Hematopoietic multipotent progenitor cell treated with erythropoietin and hydrocortisone succinate and interleukin-3 and kit ligand, for 15 days (in vitro differentiated cells): ENCODE measurements at regions not wholly inside any gene's neighbourhood (a gene's known extent, or its start where the extent isn't known, plus 50 kb on each side); places are given as distances from the start of the nearest gene placed in this dataset.

Experiments
- DNase-seq: peaks from one replicate; pipeline ENCODE4 v3.0.0-alpha.2; 2015; ENCODE audit warnings: low spot score

- DNase-seq = no peak
Observed at GRCh38 chr2:118698564-118698963, 148.9 kb downstream of the EN1 start.

- no peak for DNase-seq
Observed at GRCh38 chr2:118697781-118698180, 149.7 kb downstream of the EN1 start.

DNA sequence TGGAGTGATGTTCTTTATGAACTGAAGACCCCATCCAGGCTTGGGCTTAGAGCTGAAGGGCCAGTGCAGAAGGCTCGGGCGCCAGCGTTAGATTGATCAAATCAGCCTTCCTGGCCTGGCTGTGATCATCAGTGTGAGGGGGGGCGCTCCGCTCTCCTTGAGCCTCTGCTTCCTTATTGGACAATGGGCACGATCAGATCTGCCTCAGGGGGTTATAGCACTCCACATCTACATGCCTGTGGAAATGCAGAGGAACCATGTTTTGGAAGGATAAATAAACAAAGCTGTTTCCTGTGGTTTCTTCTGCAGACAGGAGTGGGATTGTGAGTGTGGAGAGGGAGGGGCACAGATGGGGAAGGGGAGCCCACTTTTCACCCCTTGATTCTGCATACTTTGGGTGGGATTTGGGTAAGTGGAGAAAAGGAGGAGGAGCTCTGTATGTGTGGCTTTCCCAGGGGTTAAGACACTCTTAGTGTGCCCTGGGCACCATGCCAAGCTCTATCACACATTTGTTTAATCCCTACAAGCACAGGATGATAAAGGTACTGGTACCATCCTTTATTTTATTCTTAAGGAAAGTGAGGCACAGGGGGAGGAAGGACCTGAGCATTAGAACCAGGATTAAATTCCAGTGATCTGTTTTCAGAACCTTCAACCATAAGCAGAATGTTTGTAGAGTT is 150.5 kb downstream of the EN1 start:
- no peak for DNase-seq

GRCh38 chr2:118693287-118693822 is 154.1 kb downstream of the EN1 start:
- no peak for DNase-seq

GRCh38 chr2:118689874-118690273 is 157.6 kb downstream of the EN1 start:
- DNase-seq = no peak

DNA sequence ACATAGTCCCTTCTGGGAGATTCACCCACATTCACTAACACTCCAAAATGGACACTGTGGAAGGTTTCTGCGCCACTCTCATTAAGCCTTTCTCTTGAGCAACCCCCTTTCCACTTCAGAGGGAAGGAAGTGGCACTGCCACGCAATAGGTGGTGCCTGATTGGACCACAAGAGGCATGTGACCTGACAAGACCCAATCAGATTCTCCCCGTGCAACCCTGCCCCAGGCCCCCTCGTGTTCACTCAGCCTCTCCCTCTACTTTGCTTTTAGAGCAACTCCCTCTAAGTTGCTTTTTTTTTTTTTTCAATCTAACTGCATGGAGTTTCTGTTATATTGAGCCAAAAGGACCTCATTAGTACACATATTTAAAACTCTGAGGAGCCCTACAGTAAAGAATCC is 158.0 kb downstream of the EN1 start:
- no peak for DNase-seq

- DNase-seq = no peak
Observed at GRCh38 chr2:118689033-118689432, 158.4 kb downstream of the EN1 start.

DNA sequence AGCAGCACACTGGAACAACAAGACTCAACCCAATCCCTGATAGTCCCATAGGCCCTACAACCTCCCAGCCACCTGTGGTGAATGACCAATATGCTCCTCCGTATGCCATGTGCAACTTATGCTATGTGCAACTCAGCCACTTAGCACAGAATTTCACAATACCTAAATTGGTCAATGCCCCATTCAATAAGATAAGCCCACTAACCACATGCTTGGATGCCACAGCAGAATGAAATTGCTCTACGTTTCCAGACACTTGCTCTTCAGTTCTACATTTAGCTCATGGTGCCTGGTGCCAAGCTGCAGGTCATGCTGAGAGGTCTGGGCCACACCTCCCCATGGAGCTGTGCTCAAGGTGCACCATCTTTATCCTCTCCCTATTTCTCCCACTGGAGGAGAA is 159.8 kb downstream of the EN1 start:
- DNase-seq = no peak

DNA sequence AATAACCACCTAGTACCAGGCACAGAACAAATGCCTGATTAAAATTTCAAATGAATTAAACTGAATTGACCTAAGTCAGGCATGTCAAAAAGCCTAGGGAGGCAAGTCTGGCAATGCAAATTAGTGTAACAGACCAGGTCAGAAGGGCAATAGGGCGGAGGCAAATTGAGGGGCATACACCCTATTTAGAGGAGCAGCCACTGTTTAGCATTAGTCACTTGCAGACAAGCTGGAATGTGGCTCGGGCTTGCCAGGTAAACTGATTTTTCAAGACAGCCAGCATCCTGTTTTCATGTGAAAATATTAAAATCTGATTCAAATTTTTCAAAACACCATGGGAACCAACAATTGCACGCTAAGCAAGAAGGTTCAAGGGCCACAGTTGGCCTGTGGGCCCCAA is 160.3 kb downstream of the EN1 start:
- DNase-seq = no peak

DNA sequence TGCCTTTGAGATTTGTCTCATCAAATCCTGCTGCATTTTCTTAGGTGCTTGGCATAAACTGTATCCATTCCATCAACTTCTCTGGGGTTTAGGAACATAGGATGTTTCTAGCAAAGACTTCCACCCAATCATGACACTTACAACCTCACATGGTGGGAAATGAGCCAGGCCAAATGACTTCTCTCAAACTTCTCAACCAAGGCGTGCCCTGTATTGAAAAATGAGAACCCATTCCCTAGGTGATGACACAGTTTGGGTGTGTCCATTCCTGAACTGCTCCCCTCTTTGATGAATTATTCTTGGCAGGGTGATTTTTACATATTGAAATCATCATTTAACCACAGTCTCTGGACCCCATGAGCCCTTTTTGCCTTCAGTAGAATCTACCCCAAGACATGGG is 161.1 kb downstream of the EN1 start:
- DNase-seq = no peak

DNA sequence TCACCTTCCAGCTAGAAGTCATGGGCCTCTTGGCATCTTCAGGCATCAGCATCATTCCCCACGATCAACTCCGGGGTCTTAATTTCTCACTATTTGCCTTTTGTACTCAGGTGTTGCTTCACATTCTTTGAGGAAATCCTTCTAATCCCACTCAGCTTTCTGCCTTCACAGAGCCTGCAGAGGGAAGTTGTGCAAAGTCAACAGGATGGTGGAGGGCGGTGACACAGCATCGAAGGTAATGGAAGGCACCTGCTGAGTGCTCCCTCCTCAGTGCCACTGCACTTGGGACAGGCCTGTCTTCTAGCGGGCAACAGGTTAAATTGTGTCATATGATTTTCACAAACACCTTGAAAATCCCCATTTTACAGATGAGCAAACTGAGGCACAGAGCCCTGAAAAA is 164.0 kb downstream of the EN1 start:
- no peak for DNase-seq

DNA sequence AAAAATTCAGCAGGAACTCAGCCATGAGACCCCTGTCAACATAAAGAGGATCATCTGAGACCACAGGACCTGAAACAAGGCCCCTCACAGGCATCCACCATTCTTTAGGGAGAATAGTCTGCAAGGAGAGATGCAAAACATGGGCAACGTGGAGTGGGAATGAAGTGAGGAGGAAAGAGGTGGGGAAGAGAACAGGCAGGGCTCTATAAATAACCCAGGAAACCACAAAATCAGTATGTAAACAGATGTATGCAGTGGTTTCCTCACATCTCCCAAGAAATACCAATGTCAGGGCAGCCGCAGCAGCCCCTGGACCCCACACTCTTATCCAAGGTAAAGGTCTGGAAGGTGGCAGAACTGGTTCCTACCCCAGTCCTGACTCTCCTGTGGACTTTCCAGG is 168.5 kb downstream of the EN1 start:
- DNase-seq = no peak

DNA sequence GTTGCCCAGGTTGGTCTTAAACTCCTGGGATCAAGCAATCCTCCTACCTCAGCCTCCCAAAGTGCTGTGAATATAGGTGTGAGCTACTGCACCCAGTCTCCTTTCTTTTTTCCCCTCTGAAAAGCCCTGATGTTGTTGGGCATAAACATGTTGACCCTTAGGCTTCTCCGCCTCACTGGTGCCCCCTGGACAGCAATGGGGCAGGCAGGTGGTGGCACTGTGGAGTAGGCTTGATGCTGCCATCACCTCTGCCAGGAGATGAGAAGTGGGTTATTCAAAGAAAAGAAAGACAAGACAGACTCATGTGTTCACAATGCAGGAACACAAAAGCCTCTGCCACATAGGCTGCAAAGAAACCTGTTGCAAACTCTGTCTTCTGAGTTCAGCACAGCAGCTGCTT is 169.9 kb downstream of the EN1 start:
- no peak for DNase-seq

GRCh38 chr2:118675531-118675930 is 171.9 kb downstream of the EN1 start:
- no peak for DNase-seq

GRCh38 chr2:118672571-118673158 is 174.8 kb downstream of the EN1 start:
- DNase-seq = no peak

- no peak for DNase-seq
Observed at GRCh38 chr2:118671701-118672454, 175.6 kb downstream of the EN1 start.

- DNase-seq = no peak
Observed at GRCh38 chr2:118670838-118671237, 176.6 kb downstream of the EN1 start.

GRCh38 chr2:118670276-118670675 is 177.2 kb downstream of the EN1 start:
- no peak for DNase-seq

GRCh38 chr2:118669654-118670053 is 177.8 kb downstream of the EN1 start:
- no peak for DNase-seq

DNA sequence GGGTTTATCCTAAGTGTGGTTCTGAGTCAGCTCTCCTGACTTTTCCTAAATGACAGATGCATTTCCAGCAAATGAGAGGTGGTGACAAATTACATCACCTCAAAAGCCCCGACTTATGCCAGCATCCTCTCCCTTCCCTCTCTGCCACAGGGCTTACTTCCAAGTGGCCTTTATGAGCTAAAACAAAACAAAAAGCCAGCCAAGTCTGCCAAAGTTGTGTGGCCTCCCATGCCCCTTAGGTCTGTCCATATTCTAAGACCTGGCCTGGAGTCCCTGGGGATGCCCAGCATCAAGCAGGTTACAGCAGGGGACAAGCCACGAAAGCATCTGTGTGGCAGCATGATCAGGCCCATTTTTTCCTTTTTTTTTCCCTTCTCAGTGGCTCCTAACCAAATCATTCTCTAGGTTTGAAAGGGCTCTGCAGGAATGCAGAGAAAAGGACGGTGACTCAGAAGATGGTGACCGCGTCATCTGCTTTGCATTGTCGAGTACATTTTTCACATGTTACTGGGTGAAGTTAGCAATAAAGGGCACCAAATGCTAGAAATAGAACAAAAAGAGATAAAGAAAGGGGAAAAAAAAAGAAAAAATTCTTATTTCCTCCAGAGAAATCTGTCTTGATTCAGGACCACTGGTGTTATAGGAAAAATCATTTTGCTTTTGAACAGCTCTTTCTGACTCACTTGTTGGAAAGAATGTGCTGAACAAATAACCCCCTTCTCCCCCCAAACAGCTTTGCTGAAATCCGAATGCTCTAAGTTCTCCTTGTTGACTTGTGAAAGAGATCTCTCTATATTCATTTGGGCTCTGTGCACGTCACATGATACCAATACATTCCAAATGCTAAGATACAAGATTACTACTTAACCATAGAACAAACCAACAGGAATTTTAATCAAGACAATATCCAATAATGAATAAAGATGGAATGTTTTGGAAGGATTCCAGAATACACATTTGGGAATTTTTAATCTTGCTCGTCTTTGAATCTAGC is 178.7 kb downstream of the EN1 start:
- DNase-seq = no peak

GRCh38 chr2:118667964-118668363 is 179.5 kb downstream of the EN1 start:
- no peak for DNase-seq

GRCh38 chr2:118667348-118667747 is 180.1 kb downstream of the EN1 start:
- DNase-seq = no peak
